IMR-90 (cell line): ENCODE measurements at regions not wholly inside any gene's neighbourhood (a gene's known extent, or its start where the extent isn't known, plus 50 kb on each side); places are given as distances from the start of the nearest gene placed in this dataset.

Source experiments
- ATAC-seq: fragments of 200-7000 bp; cut with Tn5 transposase; 2 replicates; pipeline ENCODE4 v1.9.1; 2020; ENCODE audit warnings: low read depth, mild to moderate bottlenecking, moderate library complexity
- BruUV-seq: library from RNA; stranded (reverse); fragments of 400-500 nt; replicated peaks from 2 replicates; lab custom pipeline; 2021; lab: Mats Ljungman, UMichigan
- CTCF ChIA-PET: fragments of 300-600 bp; formaldehyde crosslinking; extraction: SDS; loops from one replicate; lab custom pipeline; 2021; ENCODE audit warnings: antibody characterized with exemption; lab: Yijun Ruan, JAX
- POLR2A ChIA-PET: fragments of 300-600 bp; sonication (Branson Sonifier 250); formaldehyde crosslinking; loops from one replicate; lab custom pipeline; 2022; ENCODE audit warnings: antibody characterized with exemption; ENCODE audit not compliant: unreplicated experiment; lab: Charles Lee
- DNase-seq: peaks from one replicate; pipeline ENCODE4 v3.0.0; 2013
- H2AFZ ChIP-seq: replicated peaks from 2 replicates; pipeline ENCODE3; 2013; ENCODE audit warnings: low read length, mild to moderate bottlenecking; ENCODE audit not compliant: poor library complexity
- H2AK5ac ChIP-seq: 2 replicates; pipeline ENCODE4 v1.6.1; 2013; ENCODE audit warnings: low read depth, low read length, inconsistent platforms
- H2AK9ac ChIP-seq: replicated peaks from 2 replicates; pipeline ENCODE3; 2013; ENCODE audit warnings: mild to moderate bottlenecking, low read depth, low read length, moderate library complexity; ENCODE audit not compliant: poor library complexity
- H2BK120ac ChIP-seq: 2 replicates; pipeline ENCODE4 v1.6.1; 2013; ENCODE audit warnings: low read depth, low read length, inconsistent platforms
- H2BK15ac ChIP-seq: 3 replicates; pipeline ENCODE4 v1.6.1; 2013; ENCODE audit warnings: low read depth, low read length, inconsistent platforms
- H2BK20ac ChIP-seq: 2 replicates; pipeline ENCODE4 v1.6.1; 2013; ENCODE audit warnings: low read depth, mild to moderate bottlenecking, inconsistent platforms, low read length, moderate library complexity
- H2BK5ac ChIP-seq: 2 replicates; pipeline ENCODE4 v1.6.1; 2013; ENCODE audit warnings: mild to moderate bottlenecking, low read depth, low read length, inconsistent platforms; ENCODE audit not compliant: poor library complexity, severe bottlenecking
- H3K14ac ChIP-seq: replicated peaks from 2 replicates; pipeline ENCODE4 v1.6.1; 2013; ENCODE audit warnings: low read depth, low read length, inconsistent platforms
- H3K18ac ChIP-seq: 2 replicates; pipeline ENCODE4 v1.6.1; 2013; ENCODE audit warnings: low read depth, low read length, control low read depth
- H3K23ac ChIP-seq: 2 replicates; pipeline ENCODE4 v1.6.1; 2013; ENCODE audit warnings: low read depth, low read length, inconsistent platforms
- H3K27ac ChIP-seq: 2 replicates; pipeline ENCODE4 v1.5.1; 2013; ENCODE audit warnings: mild to moderate bottlenecking, control low read depth, low read length; ENCODE audit not compliant: insufficient read depth
- H3K27me3 ChIP-seq: 2 replicates; pipeline ENCODE4 v1.6.1; 2013; ENCODE audit warnings: low read length; ENCODE audit not compliant: control insufficient read depth, insufficient read depth
- H3K36me3 ChIP-seq: 2 replicates; pipeline ENCODE4 v1.6.1; 2013; ENCODE audit warnings: low read length, mixed read lengths; ENCODE audit not compliant: control insufficient read depth, insufficient read depth
- H3K4ac ChIP-seq: 2 replicates; pipeline ENCODE4 v1.6.1; 2013; ENCODE audit warnings: low read depth, low read length, inconsistent platforms
- H3K4me1 ChIP-seq: 2 replicates; pipeline ENCODE4 v1.6.1; 2013; ENCODE audit warnings: low read length, mixed read lengths; ENCODE audit not compliant: control insufficient read depth, insufficient read depth
- H3K4me2 ChIP-seq: 2 replicates; pipeline ENCODE4 v1.6.1; 2013; ENCODE audit warnings: low read depth, mild to moderate bottlenecking, control low read depth, low read length, moderate library complexity
- H3K4me3 ChIP-seq: 2 replicates; pipeline ENCODE4 v1.5.1; 2013; ENCODE audit warnings: low read depth, mild to moderate bottlenecking, control low read depth, low read length, moderate library complexity; ENCODE audit not compliant: insufficient read depth
- H3K56ac ChIP-seq: 2 replicates; pipeline ENCODE4 v1.6.1; 2013; ENCODE audit warnings: low read length, inconsistent platforms; ENCODE audit not compliant: insufficient read depth; ENCODE audit errors: extremely low read depth
- H3K79me1 ChIP-seq, 2 experiments: 2 replicates each; pipeline ENCODE4 v1.6.1; 2013; ENCODE audit warnings: low read length in 2 of 2, inconsistent platforms in 1 of 2, low read depth in 1 of 2
- H3K9ac ChIP-seq: 2 replicates; pipeline ENCODE4 v1.6.1; 2013; ENCODE audit warnings: low read depth, low read length, control low read depth
- H3K9me1 ChIP-seq: 2 replicates; pipeline ENCODE4 v1.6.1; 2013; ENCODE audit warnings: low read length, inconsistent platforms; ENCODE audit not compliant: insufficient read depth
- H3K9me3 ChIP-seq: 2 replicates; pipeline ENCODE4 v1.6.1; 2013; ENCODE audit warnings: low read length; ENCODE audit not compliant: control insufficient read depth, insufficient read depth
- H4K20me1 ChIP-seq: 2 replicates; pipeline ENCODE4 v1.6.1; 2013; ENCODE audit warnings: low read length, inconsistent platforms; ENCODE audit not compliant: insufficient read depth
- H4K5ac ChIP-seq: 2 replicates; pipeline ENCODE4 v1.6.1; 2013; ENCODE audit warnings: mild to moderate bottlenecking, low read depth, low read length, control low read depth
- H4K8ac ChIP-seq, 2 experiments: 2 replicates each; pipeline ENCODE4 v1.6.1; 2013; ENCODE audit warnings: low read depth in 2 of 2, low read length in 2 of 2, control low read depth in 1 of 2, inconsistent platforms in 1 of 2
- H4K91ac ChIP-seq: 2 replicates; pipeline ENCODE4 v1.6.1; 2013; ENCODE audit warnings: low read depth, low read length, inconsistent platforms; ENCODE audit not compliant: insufficient read depth
- BHLHE40 ChIP-seq: fragments of 150-350 bp; IDR thresholded peaks from 2 replicates; pipeline ENCODE4 v1.6.1; 2016; ENCODE audit warnings: mild to moderate bottlenecking, low read depth, low read length
- CEBPB ChIP-seq: IDR thresholded peaks from 2 replicates; pipeline ENCODE4 v1.6.1; 2012; ENCODE audit warnings: low read depth, low read length, improper control_type of control experiment
- CHD1 ChIP-seq: IDR thresholded peaks from 2 replicates; pipeline ENCODE4 v1.6.1; 2012; ENCODE audit warnings: low read depth, low read length, improper control_type of control experiment
- CTCF ChIP-seq: conservative IDR thresholded peaks from 2 replicates; pipeline ENCODE4 v1.5.1; 2012; ENCODE audit warnings: mild to moderate bottlenecking, low read depth, low read length, improper control_type of control experiment
- ELK1 ChIP-seq: fragments of 150-350 bp; IDR thresholded peaks from 2 replicates; pipeline ENCODE4 v1.6.1; 2016; ENCODE audit warnings: low read depth, mild to moderate bottlenecking, low read length, moderate library complexity, borderline replicate concordance
- FOS ChIP-seq: fragments of 150-350 bp; IDR thresholded peaks from 2 replicates; pipeline ENCODE4 v1.6.1; 2016; ENCODE audit warnings: low read depth, low read length
- MAFK ChIP-seq: IDR thresholded peaks from 2 replicates; pipeline ENCODE4 v1.6.1; 2012; ENCODE audit warnings: low read depth, low read length, improper control_type of control experiment
- MAZ ChIP-seq: IDR thresholded peaks from 2 replicates; pipeline ENCODE4 v1.6.1; 2012; ENCODE audit warnings: low read depth, mild to moderate bottlenecking, low read length, improper control_type of control experiment, moderate library complexity, borderline replicate concordance
- MXI1 ChIP-seq: IDR thresholded peaks from 2 replicates; pipeline ENCODE4 v1.6.1; 2012; ENCODE audit warnings: low read depth, mild to moderate bottlenecking, low read length, moderate library complexity, borderline replicate concordance
- NFE2L2 ChIP-seq: fragments of 150-350 bp; IDR thresholded peaks from 2 replicates; pipeline ENCODE4 v1.6.1; 2016; ENCODE audit warnings: low read depth, mild to moderate bottlenecking, low read length
- POLR2A ChIP-seq: IDR thresholded peaks from 2 replicates; pipeline ENCODE4 v1.6.1; 2012; ENCODE audit warnings: mild to moderate bottlenecking, low read depth, low read length
- RAD21 ChIP-seq: IDR thresholded peaks from 2 replicates; pipeline ENCODE4 v1.6.1; 2012; ENCODE audit warnings: low read length, improper control_type of control experiment
- RCOR1 ChIP-seq: IDR thresholded peaks from 2 replicates; pipeline ENCODE4 v1.6.1; 2012; ENCODE audit warnings: mild to moderate bottlenecking, low read length, improper control_type of control experiment; ENCODE audit not compliant: insufficient replicate concordance
- RFX5 ChIP-seq: IDR thresholded peaks from 2 replicates; pipeline ENCODE4 v1.8.0; 2012; ENCODE audit warnings: low read depth, mild to moderate bottlenecking, low read length, moderate library complexity
- SMC3 ChIP-seq: fragments of 150-350 bp; IDR thresholded peaks from 2 replicates; pipeline ENCODE4 v1.6.1; 2016; ENCODE audit warnings: low read depth, mild to moderate bottlenecking, antibody characterized with exemption, low read length, moderate library complexity
- USF2 ChIP-seq: fragments of 150-350 bp; IDR thresholded peaks from 2 replicates; pipeline ENCODE4 v1.6.1; 2017; ENCODE audit warnings: mild to moderate bottlenecking, antibody characterized with exemption, low read length, low read depth
- WGBS, 2 experiments: methylation state at CpG; one replicate each; pipeline versions ENCODE4 v1.1.5 to v1.1.7; 2013; ENCODE audit warnings: missing lambda C conversion rate in 2 of 2; ENCODE audit not compliant: insufficient read length in 1 of 2; ENCODE audit errors: extremely low coverage in 2 of 2; 5-methylcytosine and 5-hydroxymethylcytosine counted together
- dilution Hi-C: fragments of 300-500 bp; cut with HindIII; formaldehyde crosslinking; loops from one replicate; pipeline ENCODE4 v1.14.3; 2018; ENCODE audit warnings: low sequenced_read_pairs; ENCODE audit not compliant: unreplicated experiment
- in situ Hi-C: fragments of 300-500 bp; cut with MboI; formaldehyde crosslinking; loops from 3 replicates; pipeline ENCODE4 v1.14.3; 2019; ENCODE audit warnings: low sequenced_read_pairs, inconsistent platforms, mixed read lengths
- intact Hi-C: fragments of 100-400 bp; cut with micrococcal nuclease; formaldehyde crosslinking; loops from 2 replicates; pipeline ENCODE4 v1.10.0; 2022

GRCh38 chr6:240151-240550 lies 52.1 kb upstream of the DUSP22 start:
- Histone ChIP-seq H3K9me1 (no peaks in the 10 kb centered on the region; the same call in 1 of the 2 replicates), H2AK9ac (no peak overlapping the region), H2BK15ac (no peak overlapping the region), H4K91ac (no peak overlapping the region), H3K9me3 (no peaks in the 10 kb centered on the region), H3K27ac (no peak overlapping the region), H2BK20ac (no peak overlapping the region), H2BK120ac (no peak overlapping the region), H3K14ac (no peak overlapping the region), H3K9ac (no peak overlapping the region), H3K23ac (no peak overlapping the region), H3K4ac (no peak overlapping the region), H2AFZ (no peak overlapping the region), H4K8ac (no peak overlapping the region), H3K36me3 (no peaks in the 10 kb centered on the region), H2AK5ac (no peak overlapping the region), H4K20me1 (no peaks in the 10 kb centered on the region), H3K27me3 (peaks cover 6% of the 10 kb centered on the region), H3K79me1 (no peaks in the 10 kb centered on the region), H2BK5ac (no peak overlapping the region), H3K4me3 (no peak overlapping the region), H4K5ac (no peak overlapping the region), H3K4me1 (peaks cover 2% of the 10 kb centered on the region; the same call in 1 of the 2 replicates), H3K4me2 (no peak overlapping the region), H3K56ac (no peak overlapping the region), H3K18ac (no peak overlapping the region)
- ATAC-seq (no peak), DNase-seq (no peak)
- BruUV-seq = no TSS peak
- TF ChIP-seq FOS = no peak
- TF ChIP-seq CHD1 = no peak
- TF ChIP-seq CTCF = no peak
- TF ChIP-seq NFE2L2 = no peak
- TF ChIP-seq ELK1 = no peak
- no peak for TF ChIP-seq MAZ
- TF ChIP-seq MAFK = no peak
- no peak for TF ChIP-seq RFX5
- no peak for TF ChIP-seq RCOR1
- TF ChIP-seq POLR2A = no peak
- TF ChIP-seq BHLHE40 = no peak
- no peak for TF ChIP-seq RAD21
- TF ChIP-seq CEBPB = no peak
- TF ChIP-seq SMC3 = no peak
- no peak for TF ChIP-seq MXI1
- TF ChIP-seq USF2 = no peak
- intact Hi-C loops = no loop called here
- dilution Hi-C loops = no loop called here
- no CpG with 5 or more reads among the region's 3 CpGs for WGBS, 2 experiments
- in situ Hi-C loops = no loop called here
- CTCF ChIA-PET = no interaction called here
- POLR2A ChIA-PET = no interaction called here
